C1 segment of cervical spinal cord (tissue), 14 donors: ENCODE measurements at regions not wholly inside any gene's neighbourhood (a gene's known extent, or its start where the extent isn't known, plus 50 kb on each side); places are given as distances from the start of the nearest gene placed in this dataset.
"Not testable (repeated sequence)": the region's sequence is repeated elsewhere in the genome, so short reads cannot be mapped to it uniquely, and the experiment has no call there.

Source experiments
- DNase-seq, 14 donors: peaks; one replicate each; lab custom pipeline; 2025; lab: John Stamatoyannopoulos, UW

- no peak for DNase-seq
These were observed 68.1 kb upstream of the CEP85L start for GRCh38 chr6:118719351-118720124.

GRCh38 chr6:118718903-118719302 is 67.5 kb upstream of the CEP85L start:
- DNase-seq, result peak in 1 of 14 donors; percentile 8

- DNase-seq, result peak in 1 of 14 donors; percentile 38
These were observed 66.9 kb upstream of the CEP85L start for GRCh38 chr6:118718297-118718696.

- DNase-seq, result peak in 1 of 14 donors; percentile 90
These were observed 65.7 kb upstream of the CEP85L start for GRCh38 chr6:118717106-118717505.

DNA sequence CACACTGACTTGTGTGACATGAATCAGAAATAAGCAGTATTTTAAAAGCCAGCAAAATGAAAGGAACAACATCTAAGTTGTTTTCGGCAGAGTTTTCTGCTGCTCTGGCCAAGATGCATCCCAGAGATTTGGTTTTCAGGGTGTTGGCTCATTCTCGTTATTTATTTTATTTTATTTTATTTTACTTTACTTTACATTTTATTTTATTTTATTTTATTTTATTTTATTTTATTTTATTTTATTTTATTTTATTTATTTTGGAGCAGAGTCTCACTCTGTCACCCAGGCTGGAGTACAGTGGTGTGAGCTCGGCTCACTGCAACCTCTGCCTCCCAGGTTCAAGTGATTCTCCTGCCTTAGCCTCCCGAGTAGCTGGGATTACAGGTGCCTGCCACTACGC is 64.5 kb upstream of the CEP85L start:
- DNase-seq, result not testable (repeated sequence)

DNA sequence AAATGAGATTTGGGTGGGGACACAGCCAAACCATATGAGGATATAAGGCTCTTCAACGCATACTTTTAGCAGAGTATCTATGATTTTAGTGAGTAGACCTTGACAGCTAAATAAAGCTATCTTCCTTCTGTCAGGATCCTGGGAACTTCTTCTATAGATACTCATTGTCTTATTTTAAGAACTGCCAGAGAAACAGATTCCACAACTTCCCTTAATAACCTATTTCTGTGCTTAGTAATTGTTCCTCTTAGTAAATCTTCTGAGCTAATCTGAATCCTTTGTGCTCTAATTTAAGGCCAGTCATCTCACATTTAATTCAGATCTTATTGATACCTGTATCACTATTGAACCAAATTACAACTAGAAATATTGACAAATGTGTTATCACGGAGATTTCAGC is 64.0 kb upstream of the CEP85L start:
- peak in 1 of 14 donors; percentile 14 for DNase-seq

GRCh38 chr6:118714756-118715155 is 63.4 kb upstream of the CEP85L start:
- DNase-seq, result no peak

- peak in 2 of 14 donors; percentile 4 to 45 for DNase-seq
These were observed 61.6 kb upstream of the CEP85L start for GRCh38 chr6:118712969-118713368.

DNA sequence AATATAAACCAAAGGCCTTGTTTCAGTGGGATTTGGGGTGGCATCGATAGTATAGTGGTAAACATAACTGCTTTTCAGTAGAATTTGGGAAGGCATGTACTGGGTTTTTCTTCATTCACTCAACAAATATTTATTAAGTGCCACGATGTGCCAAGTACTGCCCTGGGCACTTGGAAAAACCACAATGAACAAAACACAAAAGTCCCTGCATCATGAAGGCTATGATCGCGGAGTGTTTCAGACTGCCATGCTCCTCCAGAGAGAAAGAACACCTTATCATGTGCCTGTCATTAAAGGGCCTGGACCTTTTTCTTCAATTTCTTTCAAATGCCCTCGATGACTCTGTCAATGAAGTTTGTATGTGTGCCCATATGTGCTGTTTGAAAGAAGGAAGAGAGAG is 59.2 kb upstream of the CEP85L start:
- peak in 1 of 14 donors; percentile 13 for DNase-seq

DNA sequence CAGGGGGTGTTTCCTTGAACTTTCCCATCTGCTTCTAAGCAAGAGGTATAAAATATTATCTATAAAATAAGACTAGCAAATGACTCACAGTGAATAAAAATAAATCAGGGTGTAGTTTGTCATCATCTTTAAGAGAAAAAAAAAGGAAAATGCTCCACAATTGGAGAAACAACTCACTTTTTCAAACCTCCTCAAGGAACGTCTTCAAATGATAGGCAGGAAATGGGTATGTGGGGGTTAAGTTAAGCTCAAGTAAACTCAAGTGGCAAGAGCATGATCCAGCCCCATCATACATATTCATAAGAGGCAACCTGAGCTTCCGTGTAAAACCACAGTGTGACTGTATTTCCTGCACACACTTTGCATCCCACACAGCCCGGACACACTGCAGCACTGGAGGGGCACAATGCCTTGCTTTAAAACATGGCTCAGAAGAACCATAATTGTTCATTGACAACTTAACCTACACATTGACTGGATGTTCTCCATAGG is 58.5 kb upstream of the CEP85L start:
- DNase-seq, result no peak

DNA sequence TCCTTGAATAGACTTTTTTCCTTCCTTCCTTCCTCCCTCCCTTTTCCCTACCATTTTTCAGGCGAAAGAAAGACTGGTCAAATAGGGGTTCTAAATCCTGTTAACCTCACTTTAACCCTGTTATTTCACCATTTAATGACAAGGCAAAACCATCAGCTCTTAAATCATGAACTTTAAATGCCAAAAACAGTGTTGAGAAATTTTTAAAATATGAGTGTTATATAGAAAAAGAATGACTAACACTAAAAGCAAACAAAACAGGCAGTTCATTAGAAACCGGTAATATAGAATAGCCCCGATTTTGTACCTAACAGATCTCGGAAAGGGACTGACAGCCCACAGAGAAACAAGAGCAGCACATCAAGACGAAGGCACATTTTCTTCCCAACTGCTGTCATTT is 57.4 kb upstream of the CEP85L start:
- DNase-seq, result no peak

DNA sequence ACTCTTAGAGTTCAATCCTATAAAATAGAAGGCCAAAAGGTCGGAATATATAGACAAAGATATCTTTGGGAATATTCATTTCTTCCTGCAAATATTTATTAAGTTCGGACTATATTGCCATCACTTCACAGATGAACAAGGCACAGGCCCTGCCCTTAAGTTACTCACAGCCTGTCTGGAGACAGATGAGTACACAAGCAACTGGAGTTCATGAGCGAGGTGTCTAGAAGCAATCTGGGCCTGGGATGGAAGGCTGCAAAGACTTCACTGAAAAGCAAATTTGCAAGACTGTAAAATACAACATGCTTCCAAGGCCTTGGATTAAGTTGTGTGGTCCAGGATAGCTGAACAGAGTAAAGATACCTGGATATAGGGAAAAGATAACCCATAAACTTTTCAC is 56.7 kb upstream of the CEP85L start:
- no peak for DNase-seq

DNA sequence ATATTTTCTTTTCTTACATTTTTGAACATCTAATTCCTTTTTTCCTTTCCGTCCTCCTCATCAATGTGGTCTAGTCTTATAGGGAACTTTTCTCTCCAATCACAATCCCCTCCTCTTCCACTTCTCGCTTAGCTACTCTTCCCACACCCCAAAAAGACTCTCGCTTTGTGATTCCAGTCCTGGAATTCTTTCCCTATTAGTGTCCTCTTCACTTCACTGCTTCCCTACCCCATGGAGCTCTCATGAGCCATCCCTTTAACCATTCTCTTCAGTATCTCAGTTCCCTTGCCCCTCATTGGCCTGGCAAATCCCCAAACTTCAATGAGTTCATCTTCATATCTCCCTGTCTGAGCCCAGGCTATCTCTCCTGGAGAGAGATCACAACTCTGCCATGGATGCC is 55.3 kb upstream of the CEP85L start:
- DNase-seq, result no peak

DNA sequence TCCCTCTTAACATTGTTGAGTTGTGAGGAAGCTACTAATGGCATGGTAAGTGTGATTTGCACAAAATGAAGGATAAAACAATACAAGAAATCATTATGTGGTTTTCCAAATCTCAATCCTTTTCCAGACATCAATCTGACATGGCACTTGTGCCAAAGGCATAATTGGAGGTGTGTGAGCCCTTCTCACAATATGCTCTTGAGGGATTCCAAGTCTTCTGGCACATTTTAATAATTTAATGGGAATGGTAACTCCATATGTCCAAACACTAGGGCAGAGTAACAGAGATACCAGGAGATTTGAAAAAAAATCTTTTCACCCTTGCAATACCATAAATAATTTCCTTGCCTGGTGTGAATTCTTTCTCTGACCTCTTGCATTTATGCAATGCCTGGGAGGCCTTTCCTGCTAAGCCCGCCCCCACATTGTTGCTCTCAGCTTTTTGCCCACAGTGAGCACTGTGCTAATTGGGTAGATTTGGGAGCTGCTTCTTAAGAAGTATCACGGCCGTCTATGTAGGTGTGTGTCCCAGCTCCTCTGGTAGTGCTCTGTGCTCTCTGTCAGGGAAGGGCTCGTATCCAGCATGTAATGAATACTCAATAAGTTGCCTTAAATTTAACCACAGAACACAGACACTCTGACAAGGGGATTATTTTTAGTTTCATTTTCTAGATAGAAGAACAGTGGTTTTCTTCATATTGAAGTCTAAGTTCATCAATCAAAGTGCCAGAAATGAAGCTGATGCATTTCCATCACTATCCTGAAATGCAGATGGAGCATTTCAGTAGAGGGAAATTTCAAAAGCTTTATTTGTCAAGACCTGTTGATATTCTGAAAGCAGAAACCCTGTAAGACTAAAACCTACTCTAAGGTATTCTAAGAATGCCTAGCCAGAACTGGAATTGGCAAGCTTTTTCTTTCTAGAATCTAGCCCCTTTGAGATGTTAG is 54.4 kb upstream of the CEP85L start:
- peak in 1 of 14 donors; percentile 76 for DNase-seq

DNA sequence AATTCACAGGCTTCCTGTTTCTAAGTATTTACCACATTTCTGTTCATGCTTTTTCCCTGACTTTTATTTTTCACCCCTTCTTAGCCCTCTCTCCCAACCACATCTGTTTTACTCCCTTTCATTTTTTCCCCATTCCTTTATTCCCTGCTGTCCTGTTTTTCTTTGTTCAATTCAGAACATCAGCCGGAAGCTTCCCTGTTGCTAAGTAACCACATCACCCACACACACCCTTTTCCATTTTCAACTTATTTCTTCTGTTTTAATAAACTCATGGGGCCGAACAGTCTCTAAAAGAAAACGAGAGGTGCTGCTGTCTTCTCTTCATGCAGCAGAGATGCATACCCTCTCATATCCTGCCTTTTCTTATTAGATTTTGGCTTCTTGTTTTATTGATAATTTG is 53.5 kb upstream of the CEP85L start:
- DNase-seq, result no peak

- DNase-seq, result not testable (repeated sequence)
These were observed 49.9 kb upstream of the CEP85L start for GRCh38 chr6:118701260-118701659.
